H1 (cell line): ENCODE measurements at regions not wholly inside any gene's neighbourhood (a gene's known extent, or its start where the extent isn't known, plus 50 kb on each side); places are given as distances from the start of the nearest gene placed in this dataset.

Experiments used
- CHD7 ChIP-seq: fragments of 300-600 bp; sonication (generic); IDR thresholded peaks from 2 replicates; pipeline ENCODE4 v1.7.1; 2012; ENCODE audit warnings: low read length, moderate library complexity, mild to moderate bottlenecking, inconsistent platforms; ENCODE audit not compliant: insufficient replicate concordance

GRCh38 chr17:72457712-72458111 is 336.9 kb downstream of the SOX9 start (continued):
- TF ChIP-seq CHD7, result no peak
